Pancreas (tissue), 10 donors: ENCODE measurements at regions not wholly inside any gene's neighbourhood (a gene's known extent, or its start where the extent isn't known, plus 50 kb on each side); places are given as distances from the start of the nearest gene placed in this dataset.

Experiments
- ATAC-seq, 4 donors: fragments of 200-7000 bp; cut with Tn5 transposase; one replicate each; pipeline versions ENCODE4 v1.8.0 to v1.9.1; 2020; ENCODE audit warnings: mild to moderate bottlenecking in 4 of 4, moderate library complexity in 4 of 4
- DNase-seq, 6 donors: peaks; one replicate each; pipeline ENCODE4 v3.0.0-alpha.2; 2020
- FAIRE-seq: peaks from 2 replicates; lab custom pipeline; 2012; peaks lifted over from hg19 to GRCh38; lab: Jason Lieb, UNC
- H3K27ac ChIP-seq, 4 donors: fragments of 200-600 bp; sonication (generic); 1 replicate in 3 of 4; 2 replicates in 1 of 4; pipeline versions ENCODE4 v1.5.0 to v1.8.0; 2020
- H3K27me3 ChIP-seq, 4 donors: fragments of 200-600 bp; one replicate each; pipeline ENCODE4 v1.8.0; 2021
- H3K36me3 ChIP-seq, 3 donors: fragments of 200-600 bp; sonication (generic) in 1 of 3; one replicate each; pipeline versions ENCODE4 v1.5.0 to v1.8.0; 2020 to 2021
- H3K4me1 ChIP-seq, 3 donors: fragments of 200-600 bp; one replicate each; pipeline ENCODE4 v1.8.0; 2021
- H3K4me3 ChIP-seq, 4 donors: fragments of 200-600 bp; sonication (generic) in 2 of 4; one replicate each; pipeline versions ENCODE4 v1.5.0 to v1.8.0; 2020 to 2021
- H3K9me3 ChIP-seq, 4 donors: fragments of 200-600 bp; one replicate each; pipeline ENCODE4 v1.8.0; 2021
- WGBS, 2 donors: extraction: QIAGEN DNeasy Blood & Tissue Kit; methylation state at CpG; one replicate each; pipeline ENCODE4 v1.1.7; 2013; 5-methylcytosine and 5-hydroxymethylcytosine counted together
- intact Hi-C, 3 donors: fragments of 100-400 bp; cut with DNase I; formaldehyde crosslinking; loops; one replicate each; pipeline versions ENCODE4 v1.11.1 to v1.14.2; 2022
- TF ChIP-seq, protein P1 (sequence below), 4 donors: fragments of 200-600 bp; sonication (generic) in 3 of 4; IDR thresholded peaks; one replicate each; pipeline versions ENCODE4 v1.5.0 to v1.8.0; 2021; ENCODE audit warnings: antibody characterized with exemption in 4 of 4
- donor health status: healthy with polysubstance abuse.
- donor health status: DM: no; HTN: no; CAD: no; lungs with moderate emphysema.
- donor health status: DM: no; HTN: no; CAD: no.
- donor health status: control.
- donor health status: control.
- donor health status: Bipolar disorder and iron deficiency.
- donor health status: DM: yes; HTN: yes; CAD: no.
- donor health status: DM: no; HTN: no; CAD: no.
- donor health status: DM: no; HTN: no; CAD: no.
- donor health status: DM: yes; HTN: yes; CAD: no.

DNA sequence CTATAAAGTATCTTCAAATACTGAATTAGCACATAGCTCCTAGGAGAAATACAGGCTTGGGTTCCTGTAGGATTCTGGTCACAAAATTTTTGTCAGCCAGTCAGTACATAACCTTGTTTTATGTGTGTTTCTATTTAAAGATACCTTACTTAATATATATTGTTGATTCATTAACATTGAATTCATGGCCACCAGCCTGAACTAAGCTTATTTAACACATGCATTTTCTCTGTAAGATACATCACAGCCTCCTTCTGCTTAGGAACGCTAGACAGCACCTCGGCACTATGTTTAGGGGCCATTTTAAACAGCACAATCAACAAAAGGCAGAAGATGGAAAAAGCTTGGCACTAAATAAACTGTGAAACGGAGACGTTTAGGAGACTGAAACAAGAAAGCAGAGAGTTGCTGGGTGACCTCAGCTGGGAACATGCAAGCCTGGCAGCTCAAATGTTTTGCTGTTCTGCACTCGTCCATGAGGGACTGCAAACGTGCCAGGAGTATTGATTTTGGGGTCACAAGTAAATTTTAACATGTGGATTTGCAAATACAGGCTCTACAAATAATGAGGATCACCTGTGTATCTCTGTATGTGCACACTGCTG lies 432.2 kb upstream of the TPM1 start:
- no peaks in the 10 kb centered on the region for H3K36me3 ChIP-seq
- intact Hi-C loops: no loop called here

DNA sequence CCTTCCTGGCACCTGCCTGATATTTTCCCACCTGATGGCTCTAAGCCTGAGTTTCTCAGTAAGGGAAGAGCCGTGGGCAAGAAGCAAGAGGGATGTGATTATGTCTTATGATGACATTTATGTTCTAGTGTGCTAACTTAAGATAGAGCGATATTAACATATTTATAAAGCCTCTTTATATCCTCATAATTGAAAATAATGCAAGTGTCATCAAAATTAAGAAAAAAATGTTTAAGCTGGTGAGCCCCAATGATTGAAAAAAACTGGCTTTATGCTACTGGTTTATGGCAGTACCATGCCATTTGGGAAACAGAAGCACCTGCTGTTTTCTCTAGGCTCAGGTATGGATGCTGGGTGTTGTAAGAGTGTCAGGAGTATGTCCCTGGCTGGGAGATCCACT lies 431.5 kb upstream of the TPM1 start:
- 90% methylated on average over 2 of the region's 2 CpGs for WGBS, 2 donors
- Histone ChIP-seq H3K27ac (no peak overlapping the region), H3K27me3 (no peaks in the 10 kb centered on the region), H3K4me1 (no peaks in the 10 kb centered on the region), H3K9me3 (no peaks in the 10 kb centered on the region), H3K36me3 (no peaks in the 10 kb centered on the region), H3K4me3 (no peak overlapping the region)
- no peak for DNase-seq
- intact Hi-C loops: no loop called here
- no peak for FAIRE-seq
- TF ChIP-seq, protein P1, sequence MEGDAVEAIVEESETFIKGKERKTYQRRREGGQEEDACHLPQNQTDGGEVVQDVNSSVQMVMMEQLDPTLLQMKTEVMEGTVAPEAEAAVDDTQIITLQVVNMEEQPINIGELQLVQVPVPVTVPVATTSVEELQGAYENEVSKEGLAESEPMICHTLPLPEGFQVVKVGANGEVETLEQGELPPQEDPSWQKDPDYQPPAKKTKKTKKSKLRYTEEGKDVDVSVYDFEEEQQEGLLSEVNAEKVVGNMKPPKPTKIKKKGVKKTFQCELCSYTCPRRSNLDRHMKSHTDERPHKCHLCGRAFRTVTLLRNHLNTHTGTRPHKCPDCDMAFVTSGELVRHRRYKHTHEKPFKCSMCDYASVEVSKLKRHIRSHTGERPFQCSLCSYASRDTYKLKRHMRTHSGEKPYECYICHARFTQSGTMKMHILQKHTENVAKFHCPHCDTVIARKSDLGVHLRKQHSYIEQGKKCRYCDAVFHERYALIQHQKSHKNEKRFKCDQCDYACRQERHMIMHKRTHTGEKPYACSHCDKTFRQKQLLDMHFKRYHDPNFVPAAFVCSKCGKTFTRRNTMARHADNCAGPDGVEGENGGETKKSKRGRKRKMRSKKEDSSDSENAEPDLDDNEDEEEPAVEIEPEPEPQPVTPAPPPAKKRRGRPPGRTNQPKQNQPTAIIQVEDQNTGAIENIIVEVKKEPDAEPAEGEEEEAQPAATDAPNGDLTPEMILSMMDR (IDR thresholded peaks at IDR 0.05): no peak
- ATAC-seq: no peak

More for the DNA sequence above, 432.2 kb upstream of the TPM1 start:
- Histone ChIP-seq H3K4me3 (no peak overlapping the region), H3K27me3 (no peaks in the 10 kb centered on the region), H3K4me1 (no peaks in the 10 kb centered on the region), H3K27ac (no peak overlapping the region), H3K9me3 (no peaks in the 10 kb centered on the region)
- WGBS, 2 donors: 33 to 43% methylated on average over 6 of the region's 6 CpGs
- FAIRE-seq (no peak), DNase-seq (no peak), ATAC-seq (no peak)
- TF ChIP-seq, protein P1 (IDR thresholded peaks at IDR 0.05): no peak

DNA sequence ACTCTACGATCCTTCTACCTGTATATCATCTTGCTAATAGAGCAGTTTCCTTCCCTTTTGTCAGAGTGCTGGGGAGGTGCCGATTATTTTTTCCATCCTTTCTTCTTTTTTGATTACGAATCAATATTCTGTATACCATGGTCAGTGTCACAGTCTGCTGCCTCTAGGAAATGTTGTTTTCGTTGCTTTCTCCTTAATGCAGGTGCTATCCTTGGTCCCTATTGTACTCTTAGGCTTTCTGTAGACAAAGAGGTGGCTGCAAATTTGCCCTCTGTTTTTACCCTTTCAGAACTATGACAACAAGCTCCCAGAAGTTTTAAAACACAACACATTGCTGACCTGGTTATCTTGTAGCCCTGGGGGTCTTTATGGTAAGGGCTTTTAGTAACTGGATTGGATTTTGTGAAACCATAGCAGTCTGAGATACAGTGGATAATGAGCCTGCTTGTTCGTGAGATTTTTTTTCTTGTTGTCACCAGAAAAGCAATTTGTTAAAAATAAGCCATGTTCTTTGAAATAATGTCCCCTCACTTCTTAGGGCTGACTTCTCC lies 430.3 kb upstream of the TPM1 start:
- no peak for ATAC-seq
- Histone ChIP-seq H3K4me1 (no peaks in the 10 kb centered on the region), H3K9me3 (no peaks in the 10 kb centered on the region), H3K27ac (no peak overlapping the region), H3K27me3 (no peaks in the 10 kb centered on the region), H3K36me3 (no peaks in the 10 kb centered on the region), H3K4me3 (no peak overlapping the region)
- intact Hi-C loops: no loop called here
- DNase-seq: no peak
- TF ChIP-seq, protein P1 (IDR thresholded peaks at IDR 0.05): no peak
- FAIRE-seq: no peak
- WGBS, 2 donors: 88 to 89% methylated on average over 5 of the region's 5 CpGs

DNA sequence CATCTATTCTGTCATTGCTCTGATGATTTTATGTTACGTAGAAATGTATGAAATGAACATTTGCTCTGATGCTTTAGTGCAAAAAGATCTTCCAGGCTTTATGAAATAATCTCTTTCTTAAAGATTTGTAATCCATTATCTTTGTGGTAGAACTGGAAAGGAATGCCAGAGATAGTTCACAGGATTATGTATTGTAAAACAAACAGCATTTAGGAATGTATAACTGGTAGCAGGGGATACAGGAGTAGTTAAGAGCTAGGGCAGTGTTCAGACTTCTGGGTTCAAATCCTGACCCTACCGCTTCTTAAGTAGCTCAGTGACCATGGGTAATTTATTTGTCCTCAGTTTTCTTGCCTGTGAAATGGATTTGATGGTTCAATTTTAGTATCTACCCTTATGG lies 429.8 kb upstream of the TPM1 start:
- DNase-seq (no peak), FAIRE-seq (no peak), ATAC-seq (no peak)
- Histone ChIP-seq H3K9me3 (no peaks in the 10 kb centered on the region), H3K4me1 (no peaks in the 10 kb centered on the region), H3K4me3 (no peak overlapping the region), H3K27me3 (no peaks in the 10 kb centered on the region), H3K27ac (no peak overlapping the region), H3K36me3 (no peaks in the 10 kb centered on the region)
- 96 to 99% methylated on average over 2 of the region's 2 CpGs for WGBS, 2 donors
- TF ChIP-seq, protein P1 (IDR thresholded peaks at IDR 0.05): no peak
- intact Hi-C loops: no loop called here

DNA sequence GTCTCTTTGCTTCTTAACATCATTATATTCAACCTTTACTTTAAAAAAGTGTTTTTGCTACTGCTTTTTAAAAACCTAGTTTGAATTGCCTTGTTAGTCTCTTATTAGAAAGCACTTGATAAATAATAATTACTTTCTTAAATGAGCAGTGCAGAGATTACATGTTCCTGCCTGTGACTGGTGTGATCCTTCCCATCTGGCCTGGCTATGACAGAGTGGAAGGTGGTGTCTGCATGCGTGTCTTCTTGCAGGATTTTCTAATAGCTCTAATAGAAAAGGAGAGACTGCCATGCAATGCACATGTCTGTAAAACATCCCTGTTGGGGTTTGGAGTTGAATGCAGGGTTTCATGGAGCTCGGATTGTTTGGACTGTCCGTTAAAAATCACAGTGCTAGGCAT lies 425.8 kb upstream of the TPM1 start:
- no peak overlapping the region for H3K4me3 ChIP-seq
- no peaks in the 10 kb centered on the region for H3K4me1 ChIP-seq
- TF ChIP-seq, protein P1 (IDR thresholded peaks at IDR 0.05): no peak
- no peaks in the 10 kb centered on the region for H3K36me3 ChIP-seq
- H3K27me3 ChIP-seq: no peaks in the 10 kb centered on the region
- FAIRE-seq: no peak
- ATAC-seq: no peak
- no peaks in the 10 kb centered on the region for H3K9me3 ChIP-seq
- H3K27ac ChIP-seq: no peak overlapping the region
- WGBS, 2 donors: 87 to 91% methylated on average over 3 of the region's 3 CpGs
- intact Hi-C loops: no loop called here
- DNase-seq: no peak
